ENCODE measurements at regions not wholly inside any gene's neighbourhood (a gene's known extent, or its start where the extent isn't known, plus 50 kb on each side); places are given as distances from the start of the nearest gene placed in this dataset.

DNA sequence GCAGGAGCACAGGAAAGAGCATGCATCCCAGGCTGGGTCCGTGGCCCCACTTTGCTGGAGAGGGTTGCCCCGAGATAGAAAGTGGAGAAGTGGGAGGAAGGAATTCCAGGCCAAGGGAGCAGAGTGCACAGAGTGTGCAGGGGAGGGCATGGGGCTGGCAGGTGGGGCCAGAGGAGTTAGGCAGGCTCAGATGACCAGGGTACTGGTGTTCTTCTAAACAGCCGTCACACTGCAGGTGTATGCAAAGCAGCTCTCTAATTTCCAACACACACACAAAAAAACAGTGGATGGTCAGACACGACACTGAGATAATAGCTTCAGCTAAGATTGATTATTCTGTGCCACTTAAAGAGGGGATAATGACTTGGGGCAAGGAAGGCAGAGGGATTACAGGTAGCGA is 212.2 kb downstream of the MTRR start:
- Histone ChIP-seq H3K27ac (no peak overlapping the region), H3K27me3 (no peaks in the 10 kb centered on the region), H3K9me3 (replicated peaks in 1 of 3) (no peaks in the 10 kb centered on the region), H3K36me3 (replicated peaks in 1 of 2) (no peaks in the 10 kb centered on the region), H3K4me1 (replicated peaks in 1 of 2) (no peaks in the 10 kb centered on the region), H3K4me3 (no peak overlapping the region)
- 56 to 69% (median 62%) methylated on average over 5 of the region's 5 CpGs for WGBS, 4 donors
- TF ChIP-seq, protein P1, sequence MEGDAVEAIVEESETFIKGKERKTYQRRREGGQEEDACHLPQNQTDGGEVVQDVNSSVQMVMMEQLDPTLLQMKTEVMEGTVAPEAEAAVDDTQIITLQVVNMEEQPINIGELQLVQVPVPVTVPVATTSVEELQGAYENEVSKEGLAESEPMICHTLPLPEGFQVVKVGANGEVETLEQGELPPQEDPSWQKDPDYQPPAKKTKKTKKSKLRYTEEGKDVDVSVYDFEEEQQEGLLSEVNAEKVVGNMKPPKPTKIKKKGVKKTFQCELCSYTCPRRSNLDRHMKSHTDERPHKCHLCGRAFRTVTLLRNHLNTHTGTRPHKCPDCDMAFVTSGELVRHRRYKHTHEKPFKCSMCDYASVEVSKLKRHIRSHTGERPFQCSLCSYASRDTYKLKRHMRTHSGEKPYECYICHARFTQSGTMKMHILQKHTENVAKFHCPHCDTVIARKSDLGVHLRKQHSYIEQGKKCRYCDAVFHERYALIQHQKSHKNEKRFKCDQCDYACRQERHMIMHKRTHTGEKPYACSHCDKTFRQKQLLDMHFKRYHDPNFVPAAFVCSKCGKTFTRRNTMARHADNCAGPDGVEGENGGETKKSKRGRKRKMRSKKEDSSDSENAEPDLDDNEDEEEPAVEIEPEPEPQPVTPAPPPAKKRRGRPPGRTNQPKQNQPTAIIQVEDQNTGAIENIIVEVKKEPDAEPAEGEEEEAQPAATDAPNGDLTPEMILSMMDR (IDR thresholded peaks at IDR 0.05): no peak
- TF ChIP-seq POLR2A (IDR thresholded peaks at IDR 0.05): no peak
- no peak for DNase-seq
- intact Hi-C loops (cut with DNase I): no loop called here

DNA sequence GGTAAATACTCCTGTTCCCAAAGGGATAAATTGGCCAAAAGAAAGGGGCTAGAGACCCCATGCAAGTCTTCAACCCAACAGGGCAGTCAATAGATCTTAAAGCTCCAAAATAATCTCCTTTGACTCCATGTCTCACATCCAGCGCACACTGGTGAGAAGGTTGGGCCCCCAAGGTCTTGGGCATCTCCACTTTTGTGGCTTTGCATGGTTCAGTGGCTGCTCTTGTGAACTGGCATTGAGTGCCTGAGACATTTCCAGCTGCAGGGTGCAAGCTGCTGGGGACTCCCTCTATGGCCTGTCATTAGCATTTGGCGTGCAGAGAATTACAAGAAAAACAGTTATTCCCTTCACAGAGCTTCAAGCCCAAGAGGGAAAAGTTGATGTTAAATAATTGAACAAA is 224.7 kb downstream of the MTRR start:
- DNase-seq: no peak
- intact Hi-C loops (cut with DNase I): no loop called here

DNA sequence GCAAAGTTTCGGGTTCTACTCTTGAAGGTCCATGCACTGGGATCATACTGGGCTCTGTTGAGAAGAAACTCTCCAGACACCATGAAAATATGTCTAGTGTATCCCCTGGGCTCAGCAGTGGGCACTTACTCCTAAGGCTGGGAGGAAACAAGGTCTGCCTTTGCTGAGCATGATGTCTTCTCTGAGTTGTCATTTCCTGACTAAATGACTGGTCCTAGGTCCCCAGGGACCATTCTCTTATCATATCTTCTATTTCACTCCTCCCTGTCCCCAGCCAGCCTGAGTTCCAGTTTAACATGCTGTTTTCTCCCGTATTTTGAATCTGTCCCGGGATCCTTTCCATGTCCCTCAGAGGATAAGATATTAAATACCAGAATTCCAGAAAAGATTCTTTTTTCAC is 225.4 kb downstream of the MTRR start:
- Histone ChIP-seq H3K36me3 (replicated peaks in 1 of 2) (no peaks in the 10 kb centered on the region), H3K27ac (no peak overlapping the region), H3K4me3 (no peak overlapping the region), H3K9me3 (replicated peaks in 1 of 3) (no peaks in the 10 kb centered on the region), H3K4me1 (replicated peaks in 1 of 2) (no peaks in the 10 kb centered on the region), H3K27me3 (no peaks in the 10 kb centered on the region)
- DNase-seq: no peak
- intact Hi-C loops (cut with DNase I): no loop called here
- 58 to 79% (median 75%) methylated on average over 3 of the region's 3 CpGs for WGBS, 4 donors
- TF ChIP-seq, protein P1 (IDR thresholded peaks at IDR 0.05): no peak
- TF ChIP-seq POLR2A (IDR thresholded peaks at IDR 0.05): no peak

More for the DNA sequence above, 224.7 kb downstream of the MTRR start:
- no peaks in the 10 kb centered on the region for H3K27me3 ChIP-seq
- WGBS, 4 donors: 85 to 89% (median 88%) methylated on average over 2 of the region's 2 CpGs
- no peaks in the 10 kb centered on the region for H3K9me3 ChIP-seq (replicated peaks in 1 of 3)
- H3K4me1 ChIP-seq (replicated peaks in 1 of 2): no peaks in the 10 kb centered on the region
- H3K27ac ChIP-seq: no peak overlapping the region
- TF ChIP-seq, protein P1 (IDR thresholded peaks at IDR 0.05): no peak
- TF ChIP-seq POLR2A (IDR thresholded peaks at IDR 0.05): no peak
- no peaks in the 10 kb centered on the region for H3K36me3 ChIP-seq (replicated peaks in 1 of 2)
- no peak overlapping the region for H3K4me3 ChIP-seq

DNA sequence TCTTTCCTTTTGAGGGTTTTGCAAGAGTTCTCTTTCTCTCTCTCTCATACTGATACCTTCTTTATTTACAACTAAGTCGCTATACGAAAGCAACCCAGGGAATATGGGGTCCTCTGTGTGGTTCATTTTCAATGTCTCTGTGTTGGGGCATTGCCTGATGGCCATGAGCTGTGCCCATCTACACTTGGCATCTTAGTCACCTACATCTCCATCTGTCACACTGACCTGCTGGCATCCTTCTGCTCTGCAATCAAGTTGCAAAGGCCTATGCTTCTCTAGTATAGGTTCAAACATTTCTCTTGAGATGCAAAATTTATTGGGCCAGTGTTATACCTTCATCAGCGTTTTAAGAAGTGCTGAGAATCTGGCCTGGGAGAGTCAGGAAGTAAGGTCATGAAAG is 228.2 kb downstream of the MTRR start:
- H3K4me1 ChIP-seq (replicated peaks in 1 of 2): no peaks in the 10 kb centered on the region
- no peaks in the 10 kb centered on the region for H3K9me3 ChIP-seq (replicated peaks in 1 of 3)
- intact Hi-C loops (cut with DNase I): no loop called here
- TF ChIP-seq, protein P1 (IDR thresholded peaks at IDR 0.05): no peak
- no peak for TF ChIP-seq POLR2A (IDR thresholded peaks at IDR 0.05)
- no peaks in the 10 kb centered on the region for H3K27me3 ChIP-seq
- DNase-seq: no peak
- no peak overlapping the region for H3K4me3 ChIP-seq
- no peaks in the 10 kb centered on the region for H3K36me3 ChIP-seq (replicated peaks in 1 of 2)
- 72 to 82% (median 78%) methylated on average over 3 of the region's 3 CpGs for WGBS, 4 donors
- H3K27ac ChIP-seq: no peak overlapping the region
